Stimulated activated CD4-positive, alpha-beta T cell treated with anti-CD3 and anti-CD28 coated beads, Interleukin-4, amount 100 ng/mL, for 48 hours (primary cell): ENCODE measurements at regions not wholly inside any gene's neighbourhood (a gene's known extent, or its start where the extent isn't known, plus 50 kb on each side); places are given as distances from the start of the nearest gene placed in this dataset.

ENCODE experiments used
- DNase-seq, 2 donors: peaks; one replicate each; pipeline ENCODE4 v3.0.0-alpha.2; 2020; ENCODE audit warnings: low read depth in 2 of 2

- no peak for DNase-seq
Observed at GRCh38 chr20:21968486-21968885, 263.0 kb downstream of the PAX1 start.

GRCh38 chr20:21967481-21967880 is 262.0 kb downstream of the PAX1 start:
- no peak for DNase-seq

- DNase-seq: no peak
Observed at GRCh38 chr20:21956591-21956990, 251.1 kb downstream of the PAX1 start.

- no peak for DNase-seq
Observed at GRCh38 chr20:21947406-21947805, 241.9 kb downstream of the PAX1 start.

- DNase-seq: no peak
Observed at GRCh38 chr20:21944227-21944626, 238.8 kb downstream of the PAX1 start.

GRCh38 chr20:21941941-21942805 is 236.7 kb downstream of the PAX1 start:
- DNase-seq: no peak

- no peak for DNase-seq
Observed at GRCh38 chr20:21936720-21937380, 231.4 kb downstream of the PAX1 start.

- no peak for DNase-seq
Observed at GRCh38 chr20:21936261-21936660, 230.8 kb downstream of the PAX1 start.

- DNase-seq: no peak
Observed at GRCh38 chr20:21933526-21933925, 228.1 kb downstream of the PAX1 start.

GRCh38 chr20:21921251-21921650 is 215.8 kb downstream of the PAX1 start:
- DNase-seq: no peak

GRCh38 chr20:21920211-21920610 is 214.7 kb downstream of the PAX1 start:
- no peak for DNase-seq

GRCh38 chr20:21918398-21918797 is 212.9 kb downstream of the PAX1 start:
- DNase-seq: no peak

- no peak for DNase-seq
Observed at GRCh38 chr20:21902391-21902790, 196.9 kb downstream of the PAX1 start.

GRCh38 chr20:21901470-21902275 is 196.2 kb downstream of the PAX1 start:
- DNase-seq: no peak

- no peak for DNase-seq
Observed at GRCh38 chr20:21900431-21900830, 195.0 kb downstream of the PAX1 start.

GRCh38 chr20:21874921-21875320 is 169.5 kb downstream of the PAX1 start:
- no peak for DNase-seq

- no peak for DNase-seq
Observed at GRCh38 chr20:21874127-21874526, 168.7 kb downstream of the PAX1 start.

- no peak for DNase-seq
Observed at GRCh38 chr20:21873291-21873690, 167.8 kb downstream of the PAX1 start.

- no peak for DNase-seq
Observed at GRCh38 chr20:21867811-21868210, 162.3 kb downstream of the PAX1 start.

- DNase-seq: no peak
Observed at GRCh38 chr20:21867353-21867752, 161.9 kb downstream of the PAX1 start.

GRCh38 chr20:21862956-21863355 is 157.5 kb downstream of the PAX1 start:
- DNase-seq: no peak

- DNase-seq: no peak
Observed at GRCh38 chr20:21862259-21862946, 156.9 kb downstream of the PAX1 start.
